Stimulated activated CD8-positive, alpha-beta memory T cell treated with anti-CD3 and anti-CD28 coated beads, Interleukin-7, amount 100 ng/mL, for 1 hour (primary cell): ENCODE measurements at regions not wholly inside any gene's neighbourhood (a gene's known extent, or its start where the extent isn't known, plus 50 kb on each side); places are given as distances from the start of the nearest gene placed in this dataset.
"Not testable (repeated sequence)": the region's sequence is repeated elsewhere in the genome, so short reads cannot be mapped to it uniquely, and the experiment has no call there.

Experiments used
- DNase-seq, 2 donors: peaks; one replicate each; pipeline ENCODE4 v3.0.0-alpha.2; 2020; ENCODE audit warnings: low read depth in 2 of 2

- no peak for DNase-seq
Measured at GRCh38 chr13:99700468-99700867, 199.2 kb downstream of the TM9SF2 start.

- no peak for DNase-seq
Measured at GRCh38 chr13:99698816-99699099, 197.5 kb downstream of the TM9SF2 start.

- no peak for DNase-seq
Measured at GRCh38 chr13:99698010-99698815, 196.9 kb downstream of the TM9SF2 start.

- DNase-seq: no peak
Measured at GRCh38 chr13:99695857-99696256, 194.6 kb downstream of the TM9SF2 start.

GRCh38 chr13:99693852-99694611 is 192.8 kb downstream of the TM9SF2 start:
- DNase-seq: no peak

GRCh38 chr13:99693351-99693750 is 192.1 kb downstream of the TM9SF2 start:
- no peak for DNase-seq

- no peak for DNase-seq
Measured at GRCh38 chr13:99692854-99693253, 191.6 kb downstream of the TM9SF2 start.

GRCh38 chr13:99691552-99691951 is 190.3 kb downstream of the TM9SF2 start:
- no peak for DNase-seq

GRCh38 chr13:99690426-99691174 is 189.3 kb downstream of the TM9SF2 start:
- no peak for DNase-seq

GRCh38 chr13:99689955-99690354 is 188.7 kb downstream of the TM9SF2 start:
- DNase-seq: no peak

- DNase-seq: no peak
Measured at GRCh38 chr13:99688776-99689175, 187.5 kb downstream of the TM9SF2 start.

- no peak for DNase-seq
Measured at GRCh38 chr13:99687723-99688397, 186.6 kb downstream of the TM9SF2 start.

GRCh38 chr13:99686944-99687411 is 185.7 kb downstream of the TM9SF2 start:
- DNase-seq: no peak

- no peak for DNase-seq
Measured at GRCh38 chr13:99686157-99686572, 184.9 kb downstream of the TM9SF2 start.

GRCh38 chr13:99681695-99682094 is 180.4 kb downstream of the TM9SF2 start:
- no peak for DNase-seq

- DNase-seq: no peak
Measured at GRCh38 chr13:99677116-99677951, 176.1 kb downstream of the TM9SF2 start.

- DNase-seq: no peak
Measured at GRCh38 chr13:99671746-99672145, 170.5 kb downstream of the TM9SF2 start.

GRCh38 chr13:99669096-99669495 is 167.8 kb downstream of the TM9SF2 start:
- DNase-seq: not testable (repeated sequence)

- DNase-seq: no peak
Measured at GRCh38 chr13:99666146-99666805, 165.0 kb downstream of the TM9SF2 start.

GRCh38 chr13:99665711-99666110 is 164.4 kb downstream of the TM9SF2 start:
- no peak for DNase-seq
